Brain microvascular endothelial cell (primary cell): ENCODE measurements at regions not wholly inside any gene's neighbourhood (a gene's known extent, or its start where the extent isn't known, plus 50 kb on each side); places are given as distances from the start of the nearest gene placed in this dataset.

Experiments
- DNase-seq: peaks from one replicate; pipeline ENCODE4 v3.0.0-alpha.2; 2020
- H3K27ac ChIP-seq: fragments of 250-450 bp; sonication (Bioruptor Pico); 2 replicates; pipeline ENCODE4 v1.5.1; 2020; ENCODE audit warnings: mild to moderate bottlenecking, moderate library complexity
- H3K27me3 ChIP-seq: fragments of 250-450 bp; sonication (Bioruptor Pico); replicated peaks from 2 replicates; pipeline ENCODE4 v1.5.1; 2020; ENCODE audit warnings: mild to moderate bottlenecking
- H3K36me3 ChIP-seq: fragments of 250-450 bp; sonication (Bioruptor Pico); replicated peaks from 2 replicates; pipeline ENCODE4 v1.5.1; 2020; ENCODE audit warnings: mild to moderate bottlenecking
- H3K4me3 ChIP-seq: 2 replicates; pipeline ENCODE4 v1.5.1; 2011; ENCODE audit warnings: low read depth, mild to moderate bottlenecking, control low read depth, low read length, moderate library complexity
- in situ Hi-C: cut with HindIII; loops from 2 replicates; pipeline ENCODE4 v1.10.0; 2017; ENCODE audit warnings: low sequenced_read_pairs, low pct_ligation_motif_present
- TF ChIP-seq, protein P1 (sequence below): IDR thresholded peaks from 2 replicates; pipeline ENCODE4 v1.5.1; 2011; ENCODE audit warnings: low read depth, mild to moderate bottlenecking, moderate library complexity, low read length, control low read depth, inconsistent platforms; ENCODE audit errors: missing control alignments

DNA sequence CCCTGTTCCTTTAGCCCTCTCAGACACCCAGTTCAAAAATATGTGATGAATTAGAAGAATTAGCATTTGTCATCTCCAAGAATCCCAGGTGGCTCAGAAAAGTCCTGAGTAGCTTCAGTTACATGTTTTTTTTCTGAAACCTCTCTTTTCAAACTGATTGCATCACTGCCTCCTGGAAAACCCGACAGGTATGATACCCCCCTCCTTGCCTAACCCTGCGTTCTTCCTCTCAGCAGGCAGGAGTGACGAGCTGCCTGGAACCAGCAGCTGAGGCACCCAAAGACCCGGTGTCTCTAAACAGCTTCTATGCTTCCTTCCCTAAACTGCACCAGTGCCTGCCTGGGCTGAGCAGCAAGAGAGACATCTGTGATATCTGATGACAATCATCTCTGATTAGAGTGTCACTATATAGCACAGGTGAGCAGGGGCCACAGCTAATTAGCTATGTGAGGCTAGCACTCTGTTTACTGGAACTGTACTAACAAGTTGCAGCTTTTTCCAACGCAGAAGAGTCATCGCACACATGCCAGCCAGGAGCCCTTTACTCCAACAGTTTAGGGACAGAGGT lies 376.4 kb upstream of the ATP5MC3 start:
- no peak overlapping the region for H3K4me3 ChIP-seq
- DNase-seq, result no peak
- in situ Hi-C loops, result no loop called here
- H3K27ac ChIP-seq, result no peak overlapping the region
- no peaks in the 10 kb centered on the region for H3K27me3 ChIP-seq
- TF ChIP-seq, protein P1, sequence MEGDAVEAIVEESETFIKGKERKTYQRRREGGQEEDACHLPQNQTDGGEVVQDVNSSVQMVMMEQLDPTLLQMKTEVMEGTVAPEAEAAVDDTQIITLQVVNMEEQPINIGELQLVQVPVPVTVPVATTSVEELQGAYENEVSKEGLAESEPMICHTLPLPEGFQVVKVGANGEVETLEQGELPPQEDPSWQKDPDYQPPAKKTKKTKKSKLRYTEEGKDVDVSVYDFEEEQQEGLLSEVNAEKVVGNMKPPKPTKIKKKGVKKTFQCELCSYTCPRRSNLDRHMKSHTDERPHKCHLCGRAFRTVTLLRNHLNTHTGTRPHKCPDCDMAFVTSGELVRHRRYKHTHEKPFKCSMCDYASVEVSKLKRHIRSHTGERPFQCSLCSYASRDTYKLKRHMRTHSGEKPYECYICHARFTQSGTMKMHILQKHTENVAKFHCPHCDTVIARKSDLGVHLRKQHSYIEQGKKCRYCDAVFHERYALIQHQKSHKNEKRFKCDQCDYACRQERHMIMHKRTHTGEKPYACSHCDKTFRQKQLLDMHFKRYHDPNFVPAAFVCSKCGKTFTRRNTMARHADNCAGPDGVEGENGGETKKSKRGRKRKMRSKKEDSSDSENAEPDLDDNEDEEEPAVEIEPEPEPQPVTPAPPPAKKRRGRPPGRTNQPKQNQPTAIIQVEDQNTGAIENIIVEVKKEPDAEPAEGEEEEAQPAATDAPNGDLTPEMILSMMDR, result no peak
- H3K36me3 ChIP-seq, result no peaks in the 10 kb centered on the region

DNA sequence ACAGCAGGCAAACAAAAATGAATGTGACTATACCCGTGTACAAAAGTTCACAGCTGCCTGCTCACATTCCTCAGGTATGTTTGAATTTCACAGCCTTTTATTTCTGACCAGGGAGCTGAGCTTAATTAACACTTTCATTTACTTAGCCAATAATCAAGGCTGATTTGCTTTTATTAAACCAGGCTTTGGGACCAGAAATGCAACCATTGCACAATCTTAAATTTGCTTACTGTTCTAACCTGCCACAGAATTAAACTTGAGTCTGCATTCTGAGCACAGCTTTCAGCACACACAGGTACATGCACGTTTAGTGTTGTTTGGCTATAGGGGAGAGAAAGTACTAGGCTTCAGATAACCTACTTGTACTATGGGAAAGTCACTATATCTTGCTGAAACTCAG lies 372.4 kb upstream of the ATP5MC3 start:
- DNase-seq, result no peak
- no peaks in the 10 kb centered on the region for H3K36me3 ChIP-seq
- H3K27me3 ChIP-seq, result no peaks in the 10 kb centered on the region
- no peak overlapping the region for H3K4me3 ChIP-seq
- no peak overlapping the region for H3K27ac ChIP-seq
- TF ChIP-seq, protein P1, result no peak
- in situ Hi-C loops, result no loop called here

DNA sequence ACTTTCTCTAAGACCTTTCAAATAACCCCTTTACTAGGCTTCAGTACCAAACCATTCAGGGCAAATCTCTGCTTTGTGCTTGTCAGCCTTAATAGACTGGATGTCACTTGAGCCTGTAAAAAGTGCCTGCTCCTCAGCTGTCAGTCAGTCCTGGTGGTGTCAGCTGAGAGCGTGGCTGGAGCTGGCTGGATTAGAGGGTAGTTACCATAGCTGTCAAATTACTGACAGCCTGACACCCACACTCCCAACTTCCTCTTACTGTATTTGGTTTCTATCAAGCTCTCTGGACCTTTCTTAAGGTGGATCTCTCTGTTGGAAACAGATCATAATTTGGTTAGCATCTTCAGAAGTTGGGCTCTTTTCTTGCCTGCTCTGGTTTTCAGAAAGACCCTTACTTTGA lies 371.4 kb upstream of the ATP5MC3 start:
- Histone ChIP-seq H3K4me3 (no peak overlapping the region), H3K36me3 (no peaks in the 10 kb centered on the region), H3K27me3 (no peaks in the 10 kb centered on the region), H3K27ac (no peak overlapping the region)
- no peak for DNase-seq
- TF ChIP-seq, protein P1, result no peak
- in situ Hi-C loops, result no loop called here

DNA sequence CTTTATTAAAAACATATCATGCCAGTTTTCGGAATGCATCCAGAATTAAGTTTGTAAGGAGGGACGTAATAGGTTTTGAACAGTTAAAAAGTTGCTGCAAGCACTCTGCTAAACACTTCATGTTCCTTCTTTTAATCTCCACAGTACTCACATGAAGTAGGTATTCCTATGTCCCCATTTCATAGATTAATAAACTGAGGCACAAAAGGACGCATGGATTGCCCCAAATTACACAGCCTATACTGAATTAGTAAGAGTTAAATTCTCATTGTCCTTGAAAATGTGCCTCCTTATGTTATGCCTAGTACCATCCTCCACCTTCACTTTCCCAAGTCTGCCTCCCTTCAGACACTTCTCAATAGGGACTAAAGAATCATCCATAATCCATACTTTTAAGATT lies 358.9 kb upstream of the ATP5MC3 start:
- H3K4me3 ChIP-seq, result no peak overlapping the region
- in situ Hi-C loops, result no loop called here

GRCh38 chr2:175539122-175539521 lies 357.6 kb upstream of the ATP5MC3 start:
- Histone ChIP-seq H3K36me3 (no peaks in the 10 kb centered on the region), H3K4me3 (no peak overlapping the region), H3K27me3 (no peaks in the 10 kb centered on the region), H3K27ac (no peak overlapping the region)
- no peak for DNase-seq
- TF ChIP-seq, protein P1, result no peak
- in situ Hi-C loops, result no loop called here

More for the DNA sequence above, 358.9 kb upstream of the ATP5MC3 start:
- no peaks in the 10 kb centered on the region for H3K36me3 ChIP-seq
- TF ChIP-seq, protein P1, result no peak
- no peaks in the 10 kb centered on the region for H3K27me3 ChIP-seq
- no peak overlapping the region for H3K27ac ChIP-seq
- no peak for DNase-seq

DNA sequence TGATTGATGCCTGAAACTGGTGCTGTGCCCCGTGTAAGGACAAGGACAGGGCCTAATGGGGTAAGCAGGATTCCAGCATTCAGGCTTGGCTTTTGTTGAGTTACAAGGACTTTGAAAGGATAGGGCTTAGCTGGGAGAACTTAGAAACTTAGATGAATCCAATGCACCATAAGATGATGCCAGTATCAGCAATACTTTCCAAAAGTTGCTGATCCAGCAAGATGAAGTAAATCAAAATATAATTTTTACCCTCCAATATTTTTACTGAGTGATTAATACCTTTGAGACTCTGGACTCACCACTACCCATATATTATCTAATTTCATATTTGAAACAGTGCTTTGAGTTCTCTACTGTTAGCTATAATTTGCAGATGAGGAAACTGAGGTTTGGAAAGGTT lies 354.5 kb upstream of the ATP5MC3 start:
- TF ChIP-seq, protein P1, result no peak
- H3K27me3 ChIP-seq, result no peaks in the 10 kb centered on the region
- no peaks in the 10 kb centered on the region for H3K36me3 ChIP-seq
- in situ Hi-C loops, result no loop called here
- H3K4me3 ChIP-seq, result no peak overlapping the region
- H3K27ac ChIP-seq, result no peak overlapping the region
- DNase-seq, result no peak
